ENCODE measurements at regions not wholly inside any gene's neighbourhood (a gene's known extent, or its start where the extent isn't known, plus 50 kb on each side); places are given as distances from the start of the nearest gene placed in this dataset.
"Not testable (repeated sequence)": the region's sequence is repeated elsewhere in the genome, so short reads cannot be mapped to it uniquely, and the experiment has no call there.

DNA sequence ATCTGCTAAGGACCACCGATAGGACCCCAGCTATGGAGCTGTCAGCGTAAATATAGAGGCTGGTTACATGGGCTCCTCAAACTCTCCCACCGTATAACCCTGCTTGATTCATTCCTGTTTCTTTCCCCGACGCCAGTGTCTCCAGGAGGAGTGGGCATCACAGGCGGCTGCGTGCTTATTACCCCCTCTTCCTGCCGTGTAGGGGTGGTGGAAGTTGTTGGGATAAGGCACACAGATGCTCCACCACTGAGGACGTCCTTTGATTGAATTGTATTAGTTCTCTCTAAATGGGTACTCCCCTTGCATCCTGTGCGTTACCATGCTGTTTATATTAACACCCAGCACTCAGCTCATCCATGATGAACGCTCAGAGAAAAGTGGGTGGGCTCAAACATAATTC, 104.6 kb downstream of the ZBTB18 start:
- H3K9me3 ChIP-seq, result no peaks in the 10 kb centered on the region
- WGBS, 3 donors, result 90 to 91% (median 90%) methylated on average over 11 of the region's 11 CpGs
- H3K4me1 ChIP-seq (ENCODE audit: insufficient read depth), result no peaks in the 10 kb centered on the region
- TF ChIP-seq POLR2A (IDR thresholded peaks at IDR 0.05) (no peak), EP300 (IDR thresholded peaks at IDR 0.05) (no peak)
- TF ChIP-seq, protein P1, sequence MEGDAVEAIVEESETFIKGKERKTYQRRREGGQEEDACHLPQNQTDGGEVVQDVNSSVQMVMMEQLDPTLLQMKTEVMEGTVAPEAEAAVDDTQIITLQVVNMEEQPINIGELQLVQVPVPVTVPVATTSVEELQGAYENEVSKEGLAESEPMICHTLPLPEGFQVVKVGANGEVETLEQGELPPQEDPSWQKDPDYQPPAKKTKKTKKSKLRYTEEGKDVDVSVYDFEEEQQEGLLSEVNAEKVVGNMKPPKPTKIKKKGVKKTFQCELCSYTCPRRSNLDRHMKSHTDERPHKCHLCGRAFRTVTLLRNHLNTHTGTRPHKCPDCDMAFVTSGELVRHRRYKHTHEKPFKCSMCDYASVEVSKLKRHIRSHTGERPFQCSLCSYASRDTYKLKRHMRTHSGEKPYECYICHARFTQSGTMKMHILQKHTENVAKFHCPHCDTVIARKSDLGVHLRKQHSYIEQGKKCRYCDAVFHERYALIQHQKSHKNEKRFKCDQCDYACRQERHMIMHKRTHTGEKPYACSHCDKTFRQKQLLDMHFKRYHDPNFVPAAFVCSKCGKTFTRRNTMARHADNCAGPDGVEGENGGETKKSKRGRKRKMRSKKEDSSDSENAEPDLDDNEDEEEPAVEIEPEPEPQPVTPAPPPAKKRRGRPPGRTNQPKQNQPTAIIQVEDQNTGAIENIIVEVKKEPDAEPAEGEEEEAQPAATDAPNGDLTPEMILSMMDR (IDR thresholded peaks at IDR 0.05), result no peak
- intact Hi-C loops (cut with DNase I), result loop anchor here in 1 of 4 donors (10.0 kb wide), 1 partner anchor 231 kb away; no protein-coding TSS in a partner anchor
- DNase-seq, result no peak
- H3K4me3 ChIP-seq, result no peak overlapping the region
- no peaks in the 10 kb centered on the region for H3K27me3 ChIP-seq
- H3K36me3 ChIP-seq, result no peaks in the 10 kb centered on the region
- H3K27ac ChIP-seq, result no peak overlapping the region

DNA sequence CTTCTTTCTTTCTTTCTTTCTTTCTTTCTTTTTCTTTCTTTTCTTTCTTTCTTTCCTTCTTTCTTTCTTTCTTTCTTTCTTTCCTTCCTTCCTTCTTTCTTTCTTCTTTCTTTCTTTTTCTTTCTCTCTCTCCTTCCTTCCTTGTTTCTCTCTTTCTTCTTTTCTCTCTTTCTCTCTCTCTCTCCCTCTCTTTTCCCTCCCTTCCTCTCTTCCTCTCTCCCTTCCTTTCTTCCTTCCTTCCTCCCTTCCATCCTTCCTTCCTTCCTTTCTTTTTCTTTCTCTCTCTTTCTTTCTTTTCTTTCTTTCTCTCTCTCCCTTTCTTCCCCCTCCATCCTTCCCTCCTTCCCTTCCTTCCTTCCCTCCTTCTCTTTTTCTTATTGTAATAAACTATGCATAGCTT, 105.5 kb downstream of the ZBTB18 start:
- not testable (repeated sequence) for H3K4me3 ChIP-seq; DNase-seq; H3K9me3 ChIP-seq; H3K36me3 ChIP-seq; H3K27me3 ChIP-seq; H3K4me1 ChIP-seq (ENCODE audit: insufficient read depth); H3K27ac ChIP-seq
- intact Hi-C loops (cut with DNase I), result loop anchor here in 1 of 4 donors (10.0 kb wide), 1 partner anchor 232 kb away; no protein-coding TSS in a partner anchor

DNA sequence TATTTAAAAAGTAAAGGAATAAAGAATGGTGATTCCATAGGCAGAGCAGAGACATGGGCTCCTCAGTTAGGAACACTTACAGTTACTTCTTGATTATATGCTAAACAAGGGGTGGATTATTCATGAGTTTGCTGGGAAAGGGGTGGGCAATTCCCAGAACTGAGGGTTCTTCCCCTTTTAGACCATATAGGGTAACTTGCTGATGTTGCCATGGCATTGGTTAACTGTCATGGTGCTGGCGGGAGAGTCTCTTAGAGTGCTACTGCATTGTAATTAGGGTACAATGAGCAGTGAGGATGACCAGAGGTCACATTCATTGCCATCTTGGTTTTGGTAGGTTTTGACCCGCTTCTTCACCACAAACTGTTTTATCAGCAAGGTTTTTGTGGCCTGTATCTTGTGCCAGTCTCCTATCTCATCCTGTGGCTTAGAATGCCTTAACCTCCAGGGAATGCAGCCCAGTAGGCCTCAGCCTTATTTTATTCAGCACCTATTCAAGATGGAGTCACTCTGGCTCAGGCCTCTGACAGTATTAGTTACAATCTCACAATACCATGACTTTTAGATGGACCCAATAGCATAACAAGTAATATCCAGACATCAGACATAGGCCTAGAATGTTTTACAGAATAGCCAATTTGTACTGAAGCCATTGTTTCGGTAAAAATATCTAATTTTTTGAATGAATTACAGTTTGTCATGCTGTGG, 106.8 kb downstream of the ZBTB18 start:
- no peak for TF ChIP-seq EP300 (IDR thresholded peaks at IDR 0.05)
- no peak for TF ChIP-seq POLR2A (IDR thresholded peaks at IDR 0.05)
- TF ChIP-seq, protein P1 (IDR thresholded peaks at IDR 0.05), result no peak
- Histone ChIP-seq H3K4me1 (ENCODE audit: insufficient read depth) (no peaks in the 10 kb centered on the region), H3K4me3 (no peak overlapping the region), H3K27ac (no peak overlapping the region), H3K9me3 (no peaks in the 10 kb centered on the region), H3K27me3 (no peaks in the 10 kb centered on the region), H3K36me3 (no peaks in the 10 kb centered on the region)
- DNase-seq, result no peak
- WGBS, 3 donors, result 95 to 99% (median 96%) methylated on average over 3 of the region's 3 CpGs
- intact Hi-C loops (cut with DNase I), result loop anchor here in 1 of 4 donors (10.0 kb wide), 1 partner anchor 233 kb away; no protein-coding TSS in a partner anchor

DNA sequence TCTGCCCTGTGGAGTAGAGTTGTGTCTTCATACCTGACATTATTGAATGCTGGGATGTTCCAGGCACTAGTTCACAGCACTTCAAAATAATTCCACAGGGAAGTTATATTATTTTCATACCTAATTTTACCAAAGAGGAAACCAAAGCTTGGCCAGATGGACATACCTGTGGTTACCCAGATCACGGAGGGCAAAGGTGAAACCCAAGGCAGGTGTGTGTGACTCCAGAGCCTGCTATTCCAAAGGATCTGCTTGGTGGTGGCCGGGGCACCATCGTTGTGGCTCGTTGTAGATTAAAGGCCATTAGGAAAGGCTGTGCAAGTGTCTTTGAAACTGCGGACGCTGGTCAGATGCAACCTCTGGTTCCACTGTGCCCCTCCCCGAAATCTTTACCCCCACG, 108.6 kb downstream of the ZBTB18 start:
- H3K4me1 ChIP-seq (ENCODE audit: insufficient read depth), result no peaks in the 10 kb centered on the region
- H3K27ac ChIP-seq, result no peak overlapping the region
- 75 to 89% (median 83%) methylated on average over 8 of the region's 8 CpGs for whole genome bisulfite sequencing, 3 donors
- no peaks in the 10 kb centered on the region for H3K9me3 ChIP-seq
- no peaks in the 10 kb centered on the region for H3K36me3 ChIP-seq
- TF ChIP-seq EP300 (IDR thresholded peaks at IDR 0.05) (no peak), POLR2A (IDR thresholded peaks at IDR 0.05) (no peak)
- TF ChIP-seq, protein P1 (IDR thresholded peaks at IDR 0.05), result no peak
- no peak for DNase-seq
- no peaks in the 10 kb centered on the region for H3K27me3 ChIP-seq
- intact Hi-C loops (cut with DNase I), result loop anchor here in 1 of 4 donors (10.0 kb wide), 1 partner anchor 235 kb away; no protein-coding TSS in a partner anchor
- no peak overlapping the region for H3K4me3 ChIP-seq

DNA sequence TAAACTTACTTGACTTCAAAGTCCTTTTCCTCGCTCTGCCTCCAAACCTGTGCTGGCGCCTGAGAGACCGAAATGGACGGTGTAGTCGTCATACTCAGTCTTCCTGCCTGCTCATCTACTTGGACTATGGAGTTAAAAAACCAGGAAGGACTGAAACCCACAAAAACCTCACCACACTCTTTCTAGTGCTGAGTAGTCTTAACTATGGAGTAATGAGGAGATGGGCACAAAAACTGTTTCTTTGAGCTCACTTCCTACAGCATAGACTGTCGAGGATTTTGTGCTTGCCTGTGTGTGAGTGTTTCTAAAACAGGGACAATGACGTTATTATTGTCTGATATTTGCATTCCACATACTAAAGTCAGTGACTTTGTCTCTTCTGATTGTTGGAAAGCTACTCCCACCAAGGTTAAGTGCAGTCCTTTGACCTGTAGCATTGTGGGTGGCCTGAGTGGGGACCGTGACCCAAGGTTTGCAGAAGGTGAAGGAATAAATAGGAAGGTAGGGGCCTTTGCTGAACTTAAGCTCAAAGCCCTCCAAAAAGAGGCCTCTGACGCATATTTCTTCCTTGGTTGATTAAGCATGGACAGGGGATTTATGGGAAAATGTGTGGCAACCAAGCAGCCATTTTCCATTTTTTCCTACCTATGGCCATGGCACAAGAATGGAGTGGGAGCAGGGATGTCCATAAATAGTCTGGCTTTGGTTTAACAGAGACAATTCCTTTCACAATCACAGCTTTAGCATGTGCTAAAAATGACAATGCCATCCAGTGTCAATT, 109.6 kb downstream of the ZBTB18 start:
- TF ChIP-seq, protein P1 (IDR thresholded peaks at IDR 0.05), result no peak
- TF ChIP-seq POLR2A (IDR thresholded peaks at IDR 0.05), result no peak
- TF ChIP-seq EP300 (IDR thresholded peaks at IDR 0.05), result no peak
- H3K4me1 ChIP-seq (ENCODE audit: insufficient read depth), result no peaks in the 10 kb centered on the region
- H3K27ac ChIP-seq, result no peak overlapping the region
- no peaks in the 10 kb centered on the region for H3K9me3 ChIP-seq
- H3K4me3 ChIP-seq, result no peak overlapping the region
- no peaks in the 10 kb centered on the region for H3K27me3 ChIP-seq
- intact Hi-C loops (cut with DNase I), result no loop called here
- 83 to 86% (median 86%) methylated on average over 9 of the region's 9 CpGs for WGBS, 3 donors
- H3K36me3 ChIP-seq, result no peaks in the 10 kb centered on the region
- DNase-seq, result no peak

Measured in ovary (tissue), 7 donors.